DND-41 (cell line): ENCODE measurements at regions not wholly inside any gene's neighbourhood (a gene's known extent, or its start where the extent isn't known, plus 50 kb on each side); places are given as distances from the start of the nearest gene placed in this dataset.

Experiments used
- ATAC-seq: fragments of 200-7000 bp; cut with Tn5 transposase; 3 replicates; pipeline ENCODE4 v1.9.1; 2021; ENCODE audit warnings: low read depth; ENCODE audit not compliant: insufficient read depth
- DNase-seq: peaks from one replicate; pipeline ENCODE4 v3.0.0-alpha.2; 2020
- H2AFZ ChIP-seq: 2 replicates; pipeline ENCODE4 v1.6.0; 2012; ENCODE audit warnings: low read depth, low read length
- H3K27ac ChIP-seq: 2 replicates; pipeline ENCODE4 v1.5.1; 2012; ENCODE audit warnings: low read length, inconsistent platforms
- H3K27me3 ChIP-seq: fragments of 200-600 bp; sonication (generic); 2 replicates; pipeline ENCODE4 v1.6.0; 2012; ENCODE audit warnings: low read length, mild to moderate bottlenecking, inconsistent platforms; ENCODE audit not compliant: insufficient read depth, poor library complexity
- H3K36me3 ChIP-seq: 2 replicates; pipeline ENCODE4 v1.5.1; 2012; ENCODE audit warnings: low read length, inconsistent platforms; ENCODE audit not compliant: insufficient read depth
- H3K4me1 ChIP-seq: 2 replicates; pipeline ENCODE4 v1.5.1; 2012; ENCODE audit warnings: mild to moderate bottlenecking, low read length; ENCODE audit not compliant: insufficient read depth
- H3K4me2 ChIP-seq: 2 replicates; pipeline ENCODE4 v1.6.0; 2012; ENCODE audit warnings: mild to moderate bottlenecking, moderate library complexity, low read length, inconsistent platforms; ENCODE audit not compliant: insufficient read depth
- H3K4me3 ChIP-seq, 2 experiments: fragments of 200-600 bp in 1 of 2; shearing (Covaris generic) in 1 of 2; 2 replicates each; pipeline ENCODE4 v1.5.1; 2012 to 2016; ENCODE audit warnings: inconsistent platforms in 2 of 2, low read length in 2 of 2, mild to moderate bottlenecking in 2 of 2, low read depth in 1 of 2, moderate library complexity in 1 of 2
- H3K79me2 ChIP-seq: 2 replicates; pipeline ENCODE4 v1.6.0; 2012; ENCODE audit warnings: low read length, inconsistent platforms; ENCODE audit not compliant: insufficient read depth
- H3K9ac ChIP-seq: 2 replicates; pipeline ENCODE4 v1.6.0; 2012; ENCODE audit warnings: low read depth, mild to moderate bottlenecking, inconsistent platforms, low read length, moderate library complexity
- H3K9me3 ChIP-seq: 2 replicates; pipeline ENCODE4 v1.5.1; 2012; ENCODE audit warnings: low read length, moderate library complexity, mild to moderate bottlenecking, inconsistent platforms; ENCODE audit not compliant: insufficient read depth, severe bottlenecking
- H4K20me1 ChIP-seq: 2 replicates; pipeline ENCODE4 v1.6.0; 2012; ENCODE audit warnings: low read length; ENCODE audit not compliant: insufficient read depth
- CTCF ChIP-seq: IDR thresholded peaks from 2 replicates; pipeline ENCODE4 v1.5.1; 2012; ENCODE audit warnings: borderline replicate concordance, low read length, moderate library complexity, mild to moderate bottlenecking; ENCODE audit not compliant: poor library complexity, severe bottlenecking; ENCODE audit errors: extremely low read depth
- EZH2 ChIP-seq: IDR thresholded peaks from 3 replicates; pipeline ENCODE4 v1.6.1; 2012; ENCODE audit warnings: borderline replicate concordance, low read depth, mild to moderate bottlenecking, moderate library complexity, low read length, inconsistent platforms; ENCODE audit not compliant: severe bottlenecking

GRCh38 chr4:158003212-158003611 lies 169.6 kb downstream of the GASK1B start:
- Histone ChIP-seq H3K79me2 (no peaks in the 10 kb centered on the region), H2AFZ (no peak overlapping the region), H3K4me3 (no peak overlapping the region), H3K36me3 (no peaks in the 10 kb centered on the region), H4K20me1 (no peaks in the 10 kb centered on the region), H3K9me3 (no peaks in the 10 kb centered on the region), H3K27ac (no peak overlapping the region), H3K4me2 (no peak overlapping the region), H3K9ac (no peak overlapping the region), H3K4me1 (no peaks in the 10 kb centered on the region), H3K27me3 (no peaks in the 10 kb centered on the region)
- DNase-seq = no peak
- no peak for ATAC-seq
- TF ChIP-seq EZH2 (no peak), CTCF (no peak)

GRCh38 chr4:158002173-158002572 lies 170.7 kb downstream of the GASK1B start:
- Histone ChIP-seq H4K20me1 (no peaks in the 10 kb centered on the region), H3K4me2 (no peak overlapping the region), H3K27me3 (no peaks in the 10 kb centered on the region), H3K9ac (no peak overlapping the region), H3K79me2 (no peaks in the 10 kb centered on the region), H3K27ac (no peak overlapping the region), H3K36me3 (no peaks in the 10 kb centered on the region), H3K4me1 (no peaks in the 10 kb centered on the region), H2AFZ (no peak overlapping the region), H3K9me3 (no peaks in the 10 kb centered on the region), H3K4me3 (no peak overlapping the region)
- ATAC-seq (no peak), DNase-seq (no peak)
- no peak for TF ChIP-seq CTCF
- no peak for TF ChIP-seq EZH2

GRCh38 chr4:158001756-158002155 lies 171.1 kb downstream of the GASK1B start:
- H2AFZ ChIP-seq = no peak overlapping the region
- no peaks in the 10 kb centered on the region for H3K27me3 ChIP-seq
- no peak overlapping the region for H3K27ac ChIP-seq
- H3K4me2 ChIP-seq = no peak overlapping the region
- ATAC-seq (no peak), DNase-seq (no peak)
- H3K79me2 ChIP-seq = no peaks in the 10 kb centered on the region
- H3K9ac ChIP-seq = no peak overlapping the region
- no peaks in the 10 kb centered on the region for H4K20me1 ChIP-seq
- TF ChIP-seq EZH2 = no peak
- TF ChIP-seq CTCF = no peak
- H3K4me1 ChIP-seq = no peaks in the 10 kb centered on the region
- H3K9me3 ChIP-seq = no peaks in the 10 kb centered on the region
- no peaks in the 10 kb centered on the region for H3K36me3 ChIP-seq
- no peak overlapping the region for H3K4me3 ChIP-seq

GRCh38 chr4:157999723-158000122 lies 173.1 kb downstream of the GASK1B start:
- DNase-seq = no peak
- Histone ChIP-seq H3K4me1 (no peaks in the 10 kb centered on the region), H3K79me2 (no peaks in the 10 kb centered on the region)

More at GRCh38 chr4:157999723-158000122, 173.1 kb downstream of the GASK1B start:
- Histone ChIP-seq H3K27ac (no peak overlapping the region), H3K9me3 (no peaks in the 10 kb centered on the region), H4K20me1 (no peaks in the 10 kb centered on the region), H2AFZ (no peak overlapping the region), H3K9ac (no peak overlapping the region), H3K4me2 (no peak overlapping the region), H3K27me3 (no peaks in the 10 kb centered on the region), H3K4me3 (no peak overlapping the region), H3K36me3 (no peaks in the 10 kb centered on the region)
- TF ChIP-seq EZH2 = no peak
- no peak for ATAC-seq
